ENCODE measurements at regions not wholly inside any gene's neighbourhood (a gene's known extent, or its start where the extent isn't known, plus 50 kb on each side); places are given as distances from the start of the nearest gene placed in this dataset.
"Not testable (repeated sequence)": the region's sequence is repeated elsewhere in the genome, so short reads cannot be mapped to it uniquely, and the experiment has no call there.

DNA sequence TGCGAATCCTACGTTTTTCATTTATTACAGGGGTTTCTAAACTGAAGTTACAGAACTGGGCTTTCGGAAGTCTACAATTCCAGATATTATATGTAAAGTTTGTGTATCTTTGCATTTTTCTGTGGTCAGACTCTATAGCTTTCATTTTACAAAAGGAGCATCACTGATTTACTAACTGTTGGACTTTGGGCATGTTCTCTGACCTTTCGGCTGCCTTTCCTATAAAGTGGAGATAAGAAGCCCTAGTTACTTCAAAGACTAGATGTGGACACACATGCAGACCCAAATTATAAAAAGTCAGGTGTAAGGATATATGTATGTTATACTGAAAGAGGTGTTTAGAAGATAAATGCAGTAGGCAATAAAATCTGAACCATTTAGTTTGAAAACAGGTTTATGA lies 126.6 kb upstream of the PRKCQ start:
- no peak for FAIRE-seq

GRCh38 chr10:6704896-6705295 lies 124.8 kb upstream of the PRKCQ start:
- no peak for DNase-seq (ENCODE audit: insufficient read length, low spot score)
- no peak for FAIRE-seq

More for the DNA sequence above, 126.6 kb upstream of the PRKCQ start:
- DNase-seq (ENCODE audit: insufficient read length, low spot score): no peak

- DNase-seq (ENCODE audit: insufficient read length, low spot score); FAIRE-seq: not testable (repeated sequence)
These were observed 122.8 kb upstream of the PRKCQ start for GRCh38 chr10:6702833-6703232.

- DNase-seq (ENCODE audit: insufficient read length, low spot score): no peak
- no peak for FAIRE-seq
These were observed 122.0 kb upstream of the PRKCQ start for GRCh38 chr10:6702030-6702429.

GRCh38 chr10:6701289-6701688 lies 121.2 kb upstream of the PRKCQ start:
- no peak for FAIRE-seq
- DNase-seq (ENCODE audit: insufficient read length, low spot score): no peak

DNA sequence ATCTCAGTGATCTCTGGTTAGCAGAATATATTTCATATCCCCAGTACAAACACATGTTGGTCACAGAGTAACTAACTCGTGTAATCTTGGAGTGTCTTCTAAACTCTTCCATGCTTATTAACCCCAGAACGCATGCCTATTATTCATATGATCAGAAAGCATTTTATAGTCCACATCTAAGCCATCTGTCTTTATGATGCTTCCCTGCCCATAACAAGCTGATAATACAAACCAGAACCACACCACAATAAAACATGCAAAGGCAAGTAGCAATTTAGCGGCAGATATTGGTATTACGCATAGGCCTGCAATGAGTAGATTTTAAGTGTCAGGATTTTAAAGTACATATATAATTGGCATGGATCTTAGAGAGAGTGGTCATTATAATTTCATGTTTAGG lies 120.0 kb upstream of the PRKCQ start:
- DNase-seq (ENCODE audit: insufficient read length, low spot score) (no peak), FAIRE-seq (no peak)

DNA sequence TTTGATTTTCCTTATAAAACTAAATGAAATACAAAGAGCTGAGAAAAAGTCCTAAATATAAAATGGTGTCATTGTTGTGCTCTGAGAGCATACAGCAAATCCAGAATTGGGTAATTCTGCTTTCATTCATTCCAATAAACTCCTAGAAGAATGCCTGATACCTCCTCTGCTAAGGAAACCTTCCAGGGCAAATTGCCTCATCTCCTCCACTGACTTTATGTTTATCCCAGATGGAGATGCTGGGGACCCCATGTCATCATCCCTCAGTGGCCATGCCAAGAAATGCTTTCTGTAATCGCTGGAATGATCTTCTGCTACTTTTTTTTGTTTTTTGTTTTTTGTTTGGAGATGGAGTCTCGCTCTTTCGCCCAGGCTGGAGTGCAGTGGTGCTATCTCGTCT lies 119.3 kb upstream of the PRKCQ start:
- no peak for FAIRE-seq
- DNase-seq (ENCODE audit: insufficient read length, low spot score): no peak

- FAIRE-seq (no peak), DNase-seq (ENCODE audit: insufficient read length, low spot score) (no peak)
These were observed 115.4 kb upstream of the PRKCQ start for GRCh38 chr10:6695519-6695918.

DNA sequence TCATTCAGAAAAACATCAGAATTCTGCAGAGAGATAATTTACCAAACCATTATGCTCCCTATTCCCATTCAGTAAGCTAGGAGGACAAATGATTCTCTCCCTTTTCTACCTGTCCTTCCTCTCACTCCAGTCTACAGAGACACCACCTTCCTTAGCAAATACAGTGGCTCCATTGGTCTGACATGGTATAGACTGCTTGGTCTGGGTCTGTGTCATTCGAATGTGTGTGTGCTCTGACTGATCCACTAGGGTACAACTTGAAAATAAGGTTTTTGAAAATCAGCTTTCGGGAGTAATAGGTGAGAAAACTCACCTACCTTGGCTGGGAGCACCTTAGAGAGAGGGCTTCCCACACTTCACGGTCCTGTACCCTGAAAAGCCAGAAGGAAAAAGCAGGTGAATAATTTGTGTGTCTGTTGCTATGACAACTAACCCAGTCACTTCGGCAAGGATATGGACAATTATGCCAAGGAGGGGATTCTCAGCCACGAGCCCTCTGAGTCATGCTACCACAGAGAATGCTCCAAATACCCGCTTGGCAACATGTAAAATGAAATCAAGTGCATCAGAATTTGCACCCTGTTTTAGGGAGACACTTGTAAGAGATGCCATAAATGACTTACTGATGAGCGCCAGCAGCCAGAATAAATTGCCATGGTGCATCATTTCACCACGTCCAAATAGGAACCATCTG lies 114.5 kb upstream of the PRKCQ start:
- no peak for FAIRE-seq
- no peak for DNase-seq (ENCODE audit: insufficient read length, low spot score)

DNA sequence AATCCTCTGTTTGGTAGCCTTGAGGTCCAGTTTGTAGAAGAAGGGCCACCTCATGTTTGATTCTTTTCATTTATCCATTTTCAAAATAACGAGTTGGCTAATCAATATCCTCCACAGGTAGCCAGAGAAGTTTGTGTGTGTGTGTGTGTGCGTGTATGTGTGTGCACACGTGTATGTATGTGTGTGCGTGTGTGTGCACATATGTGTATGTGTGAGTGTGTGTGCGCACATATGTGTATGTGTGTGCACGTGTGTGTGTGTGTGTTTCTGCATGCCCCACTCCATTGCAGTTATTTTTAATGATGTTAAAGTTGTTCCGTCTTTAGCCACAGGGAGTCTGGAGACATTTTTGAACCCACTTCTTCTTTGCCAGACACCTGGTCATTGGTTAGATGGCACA lies 112.8 kb upstream of the PRKCQ start:
- DNase-seq (ENCODE audit: insufficient read length, low spot score): no peak
- FAIRE-seq: peak; percentile 23

GRCh38 chr10:6692103-6692502 lies 112.0 kb upstream of the PRKCQ start:
- FAIRE-seq (no peak), DNase-seq (ENCODE audit: insufficient read length, low spot score) (no peak)

GRCh38 chr10:6689036-6689435 lies 109.0 kb upstream of the PRKCQ start:
- FAIRE-seq (no peak), DNase-seq (ENCODE audit: insufficient read length, low spot score) (no peak)

DNA sequence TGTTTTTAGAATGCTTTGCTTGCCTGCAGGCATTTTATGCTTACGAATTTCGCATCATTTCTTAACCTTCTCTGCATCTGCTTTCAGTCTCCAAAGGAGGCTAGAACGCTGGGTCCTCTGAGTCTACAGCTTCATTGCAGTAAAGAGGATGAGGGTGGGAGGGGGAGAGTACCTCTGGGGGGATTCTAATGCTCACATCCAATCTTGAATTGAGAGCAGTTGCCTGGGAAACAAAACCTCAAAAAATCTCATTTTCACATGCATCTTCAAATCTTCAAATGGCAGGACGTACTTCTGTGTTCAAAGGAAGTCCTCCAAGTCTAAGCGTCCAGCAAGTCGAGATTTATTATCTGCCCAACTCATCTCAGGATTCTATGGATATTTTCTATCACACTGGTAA lies 100.7 kb upstream of the PRKCQ start:
- DNase-seq (ENCODE audit: insufficient read length, low spot score) (no peak), FAIRE-seq (no peak)

DNA sequence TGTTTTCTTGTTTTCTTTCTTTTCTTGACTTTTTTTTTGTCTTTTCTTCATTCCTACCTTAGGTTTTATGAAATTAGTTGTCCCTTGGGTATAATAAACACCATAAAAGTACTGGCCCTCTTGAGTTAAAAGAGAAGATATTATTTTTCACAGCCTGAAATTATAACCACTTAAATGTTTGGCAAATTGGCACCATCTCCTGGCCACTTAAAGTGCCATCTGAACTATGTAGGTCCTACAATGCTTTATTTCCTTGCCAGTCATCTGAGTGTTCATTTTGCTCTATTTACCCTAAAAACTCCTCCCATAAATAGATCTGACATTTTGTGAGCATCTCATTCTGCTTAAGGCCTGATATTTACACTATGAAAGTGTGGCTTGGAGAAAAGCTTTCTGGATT lies 98.9 kb upstream of the PRKCQ start:
- no peak for FAIRE-seq
- DNase-seq (ENCODE audit: insufficient read length, low spot score): no peak

DNA sequence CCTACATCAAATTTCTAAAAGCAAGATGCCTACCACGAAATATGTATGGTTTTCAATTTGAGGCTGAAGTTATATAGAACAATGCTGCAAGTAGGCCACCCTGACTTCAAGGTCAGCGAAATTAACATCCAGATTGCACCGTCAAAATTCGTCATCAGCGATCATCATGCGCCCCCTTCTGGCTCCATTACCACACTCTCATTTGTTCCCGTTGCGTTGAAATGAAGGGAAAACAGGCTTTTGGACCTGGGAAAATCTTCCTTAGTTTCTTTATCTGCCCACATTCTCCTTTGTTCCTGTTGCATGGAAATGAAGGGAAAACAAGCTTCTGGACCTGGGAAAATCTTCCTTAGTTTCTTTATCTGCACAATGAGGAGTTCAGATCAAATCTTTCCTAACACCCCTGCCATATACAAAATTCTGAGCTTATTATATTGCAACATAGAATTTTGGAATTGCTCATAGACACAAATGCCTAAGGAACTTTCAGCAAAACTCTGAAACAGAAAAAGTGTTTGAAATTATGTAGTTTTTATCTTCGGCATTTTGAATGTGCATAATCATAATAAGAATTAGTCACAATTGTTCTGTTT lies 98.2 kb upstream of the PRKCQ start:
- DNase-seq (ENCODE audit: insufficient read length, low spot score) (peak; percentile 9), FAIRE-seq (no peak)

- not testable (repeated sequence) for FAIRE-seq; DNase-seq (ENCODE audit: insufficient read length, low spot score)
These were observed 97.1 kb upstream of the PRKCQ start for GRCh38 chr10:6677129-6677528.

DNA sequence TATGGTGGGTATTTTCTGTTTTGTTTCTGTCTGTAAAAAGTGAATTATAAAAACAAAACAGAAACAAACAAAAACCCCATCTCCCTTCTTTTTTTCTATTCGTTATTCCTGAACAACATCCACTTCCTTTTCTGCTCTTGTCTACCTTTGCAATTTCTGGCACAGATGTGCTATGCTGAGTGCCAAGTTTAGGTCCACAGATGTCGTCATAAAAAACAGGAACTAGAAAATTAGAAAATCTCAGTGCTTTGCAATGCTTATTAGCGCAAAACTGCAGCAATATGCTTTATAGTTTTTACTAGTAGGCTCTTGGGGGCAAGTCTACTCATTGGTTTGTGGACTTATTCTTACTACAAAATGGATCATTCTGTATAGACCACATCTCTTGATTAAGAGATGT lies 94.2 kb upstream of the PRKCQ start:
- no peak for DNase-seq (ENCODE audit: insufficient read length, low spot score)
- no peak for FAIRE-seq

GRCh38 chr10:6671976-6672375 lies 91.9 kb upstream of the PRKCQ start:
- FAIRE-seq: no peak
- DNase-seq (ENCODE audit: insufficient read length, low spot score): no peak

- no peak for FAIRE-seq
- peak; percentile 26 for DNase-seq (ENCODE audit: insufficient read length, low spot score)
These were observed 89.3 kb upstream of the PRKCQ start for GRCh38 chr10:6669269-6669859.

DNA sequence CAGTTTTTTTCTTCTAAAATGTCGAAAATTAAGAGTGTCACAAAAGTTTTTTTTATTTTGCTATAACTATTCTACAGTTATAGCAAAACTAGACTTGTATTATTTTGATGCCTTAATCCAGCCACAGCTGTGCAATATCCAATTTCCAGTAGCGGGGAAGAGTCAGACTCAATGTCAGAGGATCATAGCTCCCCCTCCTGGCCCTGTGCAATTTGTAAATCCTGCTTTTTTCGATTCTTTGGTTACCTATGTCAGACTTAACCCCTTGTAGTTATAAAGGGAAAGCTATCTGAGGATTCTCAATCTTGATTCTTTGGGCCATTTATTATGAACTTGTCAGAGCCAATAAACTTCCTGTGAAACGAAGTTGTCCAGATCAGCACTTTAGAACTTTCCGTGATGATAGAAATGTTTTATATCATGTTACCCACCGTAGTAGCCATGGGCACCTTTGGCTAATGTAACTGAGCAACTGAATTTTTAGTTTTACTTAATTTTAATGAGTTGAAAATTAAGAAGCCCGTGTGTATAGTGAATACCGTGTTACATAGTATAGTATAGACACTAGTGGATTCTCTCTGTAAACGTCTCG lies 87.7 kb upstream of the PRKCQ start:
- DNase-seq (ENCODE audit: insufficient read length, low spot score) (peak; percentile 20), FAIRE-seq (no peak)

DNA sequence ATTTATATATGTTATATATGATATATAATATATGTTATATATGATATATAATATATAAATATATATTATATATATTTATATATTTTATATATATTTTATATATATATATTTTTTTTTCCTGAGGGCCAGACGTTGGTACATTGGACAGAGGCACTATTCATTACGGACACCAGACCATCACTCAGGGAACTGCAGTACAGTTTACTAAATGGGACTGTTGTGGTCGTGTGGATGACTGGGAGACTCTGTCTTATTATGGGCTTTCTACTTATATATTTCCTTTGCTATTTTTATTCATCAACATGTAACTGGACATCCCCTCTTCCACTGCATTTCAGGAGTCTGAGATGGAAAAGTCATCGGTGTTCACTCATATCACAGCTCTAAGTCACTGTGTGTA lies 87.1 kb upstream of the PRKCQ start:
- FAIRE-seq (no peak), DNase-seq (ENCODE audit: insufficient read length, low spot score) (no peak)

- no peak for FAIRE-seq
- DNase-seq (ENCODE audit: insufficient read length, low spot score): no peak
These were observed 85.8 kb upstream of the PRKCQ start for GRCh38 chr10:6665847-6666246.
